ENCODE measurements at regions not wholly inside any gene's neighbourhood (a gene's known extent, or its start where the extent isn't known, plus 50 kb on each side); places are given as distances from the start of the nearest gene placed in this dataset.
A peak's percentile ranks its signal among the peaks of the same experiment; 100 is the strongest.

DNA sequence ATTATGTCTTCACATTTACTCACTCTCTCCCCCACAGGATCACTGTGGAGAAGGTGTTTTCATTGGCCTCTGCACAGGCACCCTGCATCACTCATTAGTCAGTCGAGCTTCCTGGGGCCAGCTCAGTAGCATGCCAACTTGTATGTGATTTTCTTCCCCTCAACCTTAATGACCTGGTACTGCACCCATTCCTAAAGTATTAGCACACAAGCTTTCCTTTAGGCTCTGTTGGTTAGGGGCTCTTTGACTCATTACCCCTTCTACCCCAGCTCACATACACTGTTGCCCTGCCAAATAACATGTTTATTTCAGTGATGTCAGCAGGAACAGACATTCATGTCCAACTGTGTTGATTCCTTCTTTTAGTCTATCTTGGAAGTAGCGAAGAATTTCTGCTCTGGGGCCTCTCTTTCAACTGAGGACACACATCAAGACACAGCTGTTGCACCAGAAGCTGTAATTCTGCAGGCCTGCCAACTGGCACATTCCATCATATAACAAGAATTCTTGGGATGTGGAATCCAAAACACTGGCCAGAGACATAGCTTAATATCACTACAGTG lies 603.5 kb upstream of the ADAMTS5 start:
- CTCF ChIA-PET = interaction anchor here (0.6 to 2.2 kb wide), 9 partner anchors 8 to 767 kb away, joined by 3 to 20 read pairs (median 3); no protein-coding TSS in a partner anchor
- TF ChIP-seq, protein P1, sequence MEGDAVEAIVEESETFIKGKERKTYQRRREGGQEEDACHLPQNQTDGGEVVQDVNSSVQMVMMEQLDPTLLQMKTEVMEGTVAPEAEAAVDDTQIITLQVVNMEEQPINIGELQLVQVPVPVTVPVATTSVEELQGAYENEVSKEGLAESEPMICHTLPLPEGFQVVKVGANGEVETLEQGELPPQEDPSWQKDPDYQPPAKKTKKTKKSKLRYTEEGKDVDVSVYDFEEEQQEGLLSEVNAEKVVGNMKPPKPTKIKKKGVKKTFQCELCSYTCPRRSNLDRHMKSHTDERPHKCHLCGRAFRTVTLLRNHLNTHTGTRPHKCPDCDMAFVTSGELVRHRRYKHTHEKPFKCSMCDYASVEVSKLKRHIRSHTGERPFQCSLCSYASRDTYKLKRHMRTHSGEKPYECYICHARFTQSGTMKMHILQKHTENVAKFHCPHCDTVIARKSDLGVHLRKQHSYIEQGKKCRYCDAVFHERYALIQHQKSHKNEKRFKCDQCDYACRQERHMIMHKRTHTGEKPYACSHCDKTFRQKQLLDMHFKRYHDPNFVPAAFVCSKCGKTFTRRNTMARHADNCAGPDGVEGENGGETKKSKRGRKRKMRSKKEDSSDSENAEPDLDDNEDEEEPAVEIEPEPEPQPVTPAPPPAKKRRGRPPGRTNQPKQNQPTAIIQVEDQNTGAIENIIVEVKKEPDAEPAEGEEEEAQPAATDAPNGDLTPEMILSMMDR (IDR thresholded peaks at IDR 0.05; ENCODE audit: insufficient read depth, low read length, missing control alignments) = no peak
- POLR2A ChIA-PET = interaction anchor here (0.7 to 2.1 kb wide), 9 partner anchors 11 to 1175 kb away, joined by 3 to 13 read pairs (median 4); no protein-coding TSS in a partner anchor
- peak; percentile 92 for DNase-seq (ENCODE audit: low read depth, low spot score)
- H3K4me3 ChIP-seq (ENCODE audit: low read depth, low read length) = no peak overlapping the region

DNA sequence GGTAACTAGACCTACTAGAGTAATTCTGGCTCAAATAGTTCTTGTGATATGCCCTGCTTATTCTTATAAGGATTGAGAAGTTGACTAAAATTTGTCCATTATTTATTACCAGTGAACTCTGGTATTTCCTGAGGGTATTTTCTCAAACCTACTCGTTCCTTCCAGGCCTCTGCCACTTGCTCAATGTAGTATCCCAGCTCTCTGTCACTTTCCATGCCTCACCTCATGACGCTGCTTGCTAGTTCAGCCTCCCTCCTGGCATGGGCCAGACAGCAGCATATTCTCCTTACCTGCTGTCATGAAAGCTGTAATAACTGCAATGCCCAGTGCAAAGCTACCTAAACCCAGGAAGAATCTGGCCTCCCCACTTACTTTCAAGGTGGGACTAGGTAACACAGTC lies 602.9 kb upstream of the ADAMTS5 start:
- ChIA-PET POLR2A (interaction anchor here (0.7 to 2.1 kb wide), 7 partner anchors 12 to 1175 kb away, joined by 3 to 13 read pairs (median 5); no protein-coding TSS in a partner anchor), CTCF (interaction anchor here (0.7 to 2.2 kb wide), 8 partner anchors 9 to 767 kb away, joined by 3 to 20 read pairs (median 4); no protein-coding TSS in a partner anchor)
- DNase-seq (ENCODE audit: low read depth, low spot score) = no peak
- no peak overlapping the region for H3K4me3 ChIP-seq (ENCODE audit: low read depth, low read length)
- TF ChIP-seq, protein P1 (IDR thresholded peaks at IDR 0.05; ENCODE audit: insufficient read depth, low read length, missing control alignments) = no peak

DNA sequence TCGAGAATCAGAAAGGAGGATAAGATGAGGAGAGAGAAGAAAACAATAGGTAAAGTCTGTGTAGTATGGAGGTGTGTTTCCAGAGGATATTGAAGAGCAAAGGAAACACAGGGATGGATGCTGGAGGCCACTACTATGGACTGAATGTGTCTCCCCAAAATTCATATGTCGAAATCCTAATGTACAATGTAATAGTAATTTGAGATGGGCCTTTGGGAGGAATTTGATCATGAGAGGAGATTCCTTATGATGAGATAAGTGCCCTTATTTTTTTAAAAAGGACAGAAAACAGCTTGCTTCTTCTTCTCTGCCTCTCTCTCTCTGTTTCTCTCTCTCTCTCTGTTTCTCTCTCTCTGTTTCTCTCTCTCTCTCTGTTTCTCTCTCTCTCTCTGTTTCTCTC lies 602.2 kb upstream of the ADAMTS5 start:
- TF ChIP-seq, protein P1 (IDR thresholded peaks at IDR 0.05; ENCODE audit: insufficient read depth, low read length, missing control alignments) = no peak
- ChIA-PET POLR2A (interaction anchor here (2.1 kb wide), 1 partner anchor 725 kb away, joined by 13 read pairs; no protein-coding TSS in a partner anchor), CTCF (interaction anchor here (1.2 to 2.2 kb wide), 5 partner anchors 10 to 1176 kb away, joined by 3 to 20 read pairs (median 4); no protein-coding TSS in a partner anchor)
- no peak overlapping the region for H3K4me3 ChIP-seq (ENCODE audit: low read depth, low read length)
- no peak for DNase-seq (ENCODE audit: low read depth, low spot score)

- CTCF ChIA-PET = interaction anchor here (0.7 to 2.5 kb wide), 5 partner anchors 9 to 717 kb away, joined by 3 to 10 read pairs (median 5); no protein-coding TSS in a partner anchor
Measured at GRCh38 chr21:27567381-27567780, 600.5 kb upstream of the ADAMTS5 start.

DNA sequence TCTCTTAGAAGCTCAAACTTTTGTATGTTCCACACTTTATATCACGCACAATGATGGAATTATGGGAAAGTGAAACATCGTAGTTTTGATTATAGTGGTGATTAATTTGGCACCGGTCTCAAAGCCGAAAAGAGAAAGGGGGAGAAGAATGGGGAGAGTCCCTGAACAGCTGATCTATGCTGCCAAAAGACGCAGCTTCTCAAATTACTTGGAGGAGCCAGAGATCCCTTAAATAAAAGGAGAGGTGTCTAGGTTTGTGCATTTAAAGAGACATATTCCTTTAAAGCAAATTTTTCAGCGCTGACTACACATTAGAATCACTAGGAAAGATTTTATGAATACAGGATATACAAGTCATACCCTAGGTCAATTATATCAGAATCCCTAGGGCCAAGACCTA lies 599.6 kb upstream of the ADAMTS5 start:
- no peak overlapping the region for H3K4me3 ChIP-seq (ENCODE audit: low read depth, low read length)
- TF ChIP-seq, protein P1 (IDR thresholded peaks at IDR 0.05; ENCODE audit: insufficient read depth, low read length, missing control alignments) = no peak
- DNase-seq (ENCODE audit: low read depth, low spot score) = no peak
- ChIA-PET CTCF (interaction anchor here (0.9 to 4.0 kb wide), 8 partner anchors 10 to 716 kb away, joined by 3 to 46 read pairs (median 8); no protein-coding TSS in a partner anchor), POLR2A (interaction anchor here (1.8 kb wide), 1 partner anchor 722 kb away, joined by 4 read pairs; the partner anchor contains the start of gene ADAMTS1)

More at GRCh38 chr21:27567381-27567780, 600.5 kb upstream of the ADAMTS5 start:
- POLR2A ChIA-PET = no interaction called here
- DNase-seq (ENCODE audit: low read depth, low spot score) = no peak
- H3K4me3 ChIP-seq (ENCODE audit: low read depth, low read length) = no peak overlapping the region
- TF ChIP-seq, protein P1 (IDR thresholded peaks at IDR 0.05; ENCODE audit: insufficient read depth, low read length, missing control alignments) = no peak

DNA sequence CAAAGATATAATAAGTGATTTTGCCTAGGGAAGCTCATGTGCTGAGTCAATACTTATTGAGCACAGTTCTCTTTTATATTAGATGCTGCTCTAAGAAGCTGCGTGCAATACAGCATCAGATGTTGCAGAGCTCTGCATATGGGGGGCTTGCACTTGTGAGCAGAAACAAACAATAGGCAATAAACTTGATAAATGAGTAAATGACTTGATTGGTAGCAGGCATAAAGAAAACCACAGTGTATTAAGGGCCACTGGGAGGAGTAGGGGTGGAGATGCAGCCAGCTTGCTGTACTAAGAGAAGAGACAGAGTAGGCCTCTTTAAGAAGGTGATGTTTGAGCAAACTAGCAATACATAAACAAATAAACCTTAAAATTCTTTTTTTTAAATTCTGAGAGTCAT lies 598.5 kb upstream of the ADAMTS5 start:
- no peak for DNase-seq (ENCODE audit: low read depth, low spot score)
- TF ChIP-seq, protein P1 (IDR thresholded peaks at IDR 0.05; ENCODE audit: insufficient read depth, low read length, missing control alignments) = peak; percentile 6
- H3K4me3 ChIP-seq (ENCODE audit: low read depth, low read length) = no peak overlapping the region
- ChIA-PET POLR2A (interaction anchor here (0.7 to 1.8 kb wide), 2 partner anchors 719 to 721 kb away, joined by 3 to 4 read pairs; partner anchors contain the start of gene ADAMTS1), CTCF (interaction anchor here (0.7 to 4.0 kb wide), 39 partner anchors 9 to 1180 kb away, joined by 3 to 46 read pairs (median 3); no protein-coding TSS in a partner anchor)

All from AG04449 (cell line).